Neural progenitor cell (in vitro differentiated cells): ENCODE measurements at regions not wholly inside any gene's neighbourhood (a gene's known extent, or its start where the extent isn't known, plus 50 kb on each side); places are given as distances from the start of the nearest gene placed in this dataset.

Experiments
- EZH2 ChIP-seq: fragments of 200-600 bp; sonication (generic); IDR thresholded peaks from 2 replicates; pipeline ENCODE4 v1.6.1; 2017; ENCODE audit warnings: antibody characterized with exemption, mild to moderate bottlenecking, moderate library complexity
- EZH2phosphoT487 ChIP-seq: fragments of 200-600 bp; sonication (generic); IDR thresholded peaks from 2 replicates; pipeline ENCODE4 v1.6.1; 2017; ENCODE audit warnings: antibody characterized with exemption
- TF ChIP-seq, protein P1 (sequence below): fragments of 200-600 bp; sonication (generic); IDR thresholded peaks from 2 replicates; pipeline ENCODE4 v1.5.1; 2017; ENCODE audit warnings: antibody characterized with exemption, mild to moderate bottlenecking

DNA sequence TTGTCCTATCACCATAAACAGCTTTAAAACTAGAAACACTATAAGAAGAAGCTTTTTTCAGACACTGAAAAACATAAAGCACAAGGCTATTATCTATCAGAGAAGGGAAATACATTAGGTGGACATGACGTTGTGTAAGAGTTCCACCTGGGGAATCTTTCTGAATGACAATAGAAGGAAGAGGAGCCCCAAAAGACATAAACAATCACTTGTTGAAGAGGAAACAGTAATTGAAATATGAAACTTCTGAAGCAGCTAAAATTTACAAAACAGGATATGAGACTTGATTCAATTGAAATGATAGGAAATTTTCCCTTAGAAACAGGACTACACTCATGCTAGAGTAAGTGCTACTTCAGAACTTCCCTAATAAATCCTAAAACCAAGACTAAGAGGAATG, 933.6 kb downstream of the EFNA5 start:
- TF ChIP-seq, protein P1, sequence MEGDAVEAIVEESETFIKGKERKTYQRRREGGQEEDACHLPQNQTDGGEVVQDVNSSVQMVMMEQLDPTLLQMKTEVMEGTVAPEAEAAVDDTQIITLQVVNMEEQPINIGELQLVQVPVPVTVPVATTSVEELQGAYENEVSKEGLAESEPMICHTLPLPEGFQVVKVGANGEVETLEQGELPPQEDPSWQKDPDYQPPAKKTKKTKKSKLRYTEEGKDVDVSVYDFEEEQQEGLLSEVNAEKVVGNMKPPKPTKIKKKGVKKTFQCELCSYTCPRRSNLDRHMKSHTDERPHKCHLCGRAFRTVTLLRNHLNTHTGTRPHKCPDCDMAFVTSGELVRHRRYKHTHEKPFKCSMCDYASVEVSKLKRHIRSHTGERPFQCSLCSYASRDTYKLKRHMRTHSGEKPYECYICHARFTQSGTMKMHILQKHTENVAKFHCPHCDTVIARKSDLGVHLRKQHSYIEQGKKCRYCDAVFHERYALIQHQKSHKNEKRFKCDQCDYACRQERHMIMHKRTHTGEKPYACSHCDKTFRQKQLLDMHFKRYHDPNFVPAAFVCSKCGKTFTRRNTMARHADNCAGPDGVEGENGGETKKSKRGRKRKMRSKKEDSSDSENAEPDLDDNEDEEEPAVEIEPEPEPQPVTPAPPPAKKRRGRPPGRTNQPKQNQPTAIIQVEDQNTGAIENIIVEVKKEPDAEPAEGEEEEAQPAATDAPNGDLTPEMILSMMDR: no peak
- TF ChIP-seq EZH2: no peak
- TF ChIP-seq EZH2phosphoT487: no peak
